AG08395 (cell line): ENCODE measurements at regions not wholly inside any gene's neighbourhood (a gene's known extent, or its start where the extent isn't known, plus 50 kb on each side); places are given as distances from the start of the nearest gene placed in this dataset.
A peak's percentile ranks its signal among the peaks of the same experiment; 100 is the strongest.
"Not testable (repeated sequence)": the region's sequence is repeated elsewhere in the genome, so short reads cannot be mapped to it uniquely, and the experiment has no call there.

Experiments used
- DNase-seq: peaks from one replicate; pipeline ENCODE4 v3.0.0; 2012; ENCODE audit warnings: mixed read lengths, low spot score

GRCh38 chr18:10170375-10170774 lies 256.6 kb downstream of the VAPA start:
- no peak for DNase-seq

- not testable (repeated sequence) for DNase-seq
These were observed 261.5 kb downstream of the VAPA start for GRCh38 chr18:10175333-10175732.

- not testable (repeated sequence) for DNase-seq
These were observed 265.5 kb downstream of the VAPA start for GRCh38 chr18:10179326-10179725.

GRCh38 chr18:10182009-10182624 lies 268.3 kb downstream of the VAPA start:
- DNase-seq = no peak

GRCh38 chr18:10184776-10185175 lies 269.7 kb upstream of the APCDD1 start:
- no peak for DNase-seq

- no peak for DNase-seq
These were observed 265.2 kb upstream of the APCDD1 start for GRCh38 chr18:10188971-10189810.

GRCh38 chr18:10190564-10190963 lies 263.9 kb upstream of the APCDD1 start:
- DNase-seq = peak; percentile 45

- no peak for DNase-seq
These were observed 261.0 kb upstream of the APCDD1 start for GRCh38 chr18:10193444-10193843.

- DNase-seq = peak; percentile 30
These were observed 259.8 kb upstream of the APCDD1 start for GRCh38 chr18:10194592-10194991.

GRCh38 chr18:10195529-10195928 lies 258.9 kb upstream of the APCDD1 start:
- DNase-seq = no peak

- no peak for DNase-seq
These were observed 257.3 kb upstream of the APCDD1 start for GRCh38 chr18:10197097-10197496.

- no peak for DNase-seq
These were observed 253.2 kb upstream of the APCDD1 start for GRCh38 chr18:10201226-10201625.

GRCh38 chr18:10201659-10202058 lies 252.8 kb upstream of the APCDD1 start:
- no peak for DNase-seq

- DNase-seq = no peak
These were observed 251.6 kb upstream of the APCDD1 start for GRCh38 chr18:10202845-10203321.

GRCh38 chr18:10205151-10205550 lies 249.3 kb upstream of the APCDD1 start:
- peak; percentile 55 for DNase-seq

- no peak for DNase-seq
These were observed 246.6 kb upstream of the APCDD1 start for GRCh38 chr18:10207682-10208345.

GRCh38 chr18:10209302-10209701 lies 245.1 kb upstream of the APCDD1 start:
- no peak for DNase-seq

- no peak for DNase-seq
These were observed 244.3 kb upstream of the APCDD1 start for GRCh38 chr18:10210057-10210633.

GRCh38 chr18:10213526-10213925 lies 240.9 kb upstream of the APCDD1 start:
- DNase-seq = peak; percentile 35

GRCh38 chr18:10215446-10215845 lies 239.0 kb upstream of the APCDD1 start:
- no peak for DNase-seq

GRCh38 chr18:10216791-10217190 lies 237.6 kb upstream of the APCDD1 start:
- DNase-seq = no peak

GRCh38 chr18:10217211-10217610 lies 237.2 kb upstream of the APCDD1 start:
- no peak for DNase-seq

GRCh38 chr18:10225300-10225699 lies 229.1 kb upstream of the APCDD1 start:
- DNase-seq = no peak
